Mesenteric fat pad (tissue), 1 donor: ENCODE measurements at regions not wholly inside any gene's neighbourhood (a gene's known extent, or its start where the extent isn't known, plus 50 kb on each side); places are given as distances from the start of the nearest gene placed in this dataset.
"Not testable (repeated sequence)": the region's sequence is repeated elsewhere in the genome, so short reads cannot be mapped to it uniquely, and the experiment has no call there.

ENCODE experiments used
- DNase-seq: peaks from one replicate; pipeline ENCODE4 v3.0.0-alpha.2; 2020; ENCODE audit warnings: low spot score
- donor health status: DM: yes; HTN: yes; CAD: no.

DNA sequence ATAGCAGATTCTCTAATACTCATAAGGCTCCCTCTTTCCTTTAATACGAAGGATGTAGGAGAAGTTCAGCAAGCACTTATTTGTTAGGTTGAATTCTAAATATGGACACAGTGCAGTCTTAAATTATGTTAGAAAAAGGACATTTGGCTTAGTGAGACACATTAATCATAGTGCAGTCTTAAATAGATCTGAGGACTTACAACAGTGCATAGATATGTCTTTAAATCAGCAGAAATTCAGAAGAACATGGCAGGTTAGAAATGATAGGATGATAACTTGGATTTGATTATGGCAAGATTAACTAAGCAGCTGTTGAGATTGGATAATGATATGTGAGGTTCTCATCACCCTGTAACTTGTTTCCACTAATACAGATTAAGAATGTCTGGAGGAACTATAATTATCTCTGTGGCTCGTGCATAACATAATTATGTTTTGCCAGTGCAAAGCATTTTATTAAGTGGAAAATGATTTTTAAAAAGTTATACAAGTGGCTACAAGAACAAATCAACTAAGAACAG, 485.9 kb downstream of the USP25 start:
- no peak for DNase-seq

DNA sequence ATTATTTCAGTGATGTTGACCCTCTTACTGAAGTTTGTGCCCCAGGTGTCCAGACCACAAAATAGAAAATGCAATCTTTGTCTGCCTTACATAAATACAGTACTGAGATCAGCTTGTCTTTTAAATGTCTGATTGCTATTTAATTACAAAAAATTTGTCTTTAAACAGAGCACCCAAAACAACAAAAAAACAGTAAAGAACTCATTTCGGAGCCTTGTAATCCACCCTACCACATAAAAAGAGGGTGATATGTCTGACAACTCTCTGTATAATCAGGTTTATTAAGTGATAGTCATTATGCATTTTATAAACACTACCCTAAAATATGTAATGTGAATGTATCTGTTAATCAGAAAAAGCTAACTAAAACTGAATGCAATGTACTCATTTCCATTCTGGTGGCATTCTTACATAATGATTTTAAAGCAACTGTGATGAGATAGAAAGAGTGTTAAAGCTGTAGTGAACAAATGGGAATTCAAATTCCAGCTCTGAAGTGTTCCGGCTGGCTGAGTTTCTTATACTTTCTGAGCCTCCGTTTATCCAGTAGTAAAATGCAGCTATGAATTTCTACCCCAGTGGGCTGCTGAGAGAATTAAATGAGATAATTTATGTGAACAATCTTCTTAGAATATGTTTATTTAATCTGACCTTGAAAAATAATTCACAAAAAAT, 486.6 kb downstream of the USP25 start:
- DNase-seq = no peak

DNA sequence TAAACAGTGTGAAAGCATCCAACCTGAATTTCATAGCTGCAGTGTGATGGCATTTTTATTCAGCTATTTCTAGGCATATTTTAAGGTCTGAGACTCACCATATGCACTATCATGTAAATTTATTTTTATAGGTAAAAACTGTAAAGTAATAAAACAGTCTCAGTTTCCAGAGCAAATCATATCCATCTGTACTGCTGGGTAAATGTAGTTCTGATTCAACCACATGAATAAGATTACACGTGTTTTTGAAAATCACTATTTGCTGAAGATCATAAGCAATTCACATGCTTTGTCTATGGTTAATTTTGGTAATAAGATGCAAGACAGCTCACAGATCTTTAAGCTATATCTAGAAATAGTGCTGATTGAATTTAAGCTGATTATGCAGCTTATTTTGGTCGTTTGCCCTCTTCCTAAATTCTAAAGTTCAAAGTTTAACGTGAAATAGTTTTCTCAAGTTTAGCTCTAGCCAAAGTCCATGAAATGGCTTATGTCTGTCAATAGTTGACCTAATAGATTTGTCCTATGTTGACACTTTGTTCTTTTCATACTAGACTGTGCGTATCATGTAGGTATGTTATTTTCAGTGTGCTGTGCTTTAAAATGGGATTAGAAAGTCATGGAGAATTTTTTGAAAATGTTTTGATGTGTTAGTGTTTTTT, 489.0 kb downstream of the USP25 start:
- no peak for DNase-seq

DNA sequence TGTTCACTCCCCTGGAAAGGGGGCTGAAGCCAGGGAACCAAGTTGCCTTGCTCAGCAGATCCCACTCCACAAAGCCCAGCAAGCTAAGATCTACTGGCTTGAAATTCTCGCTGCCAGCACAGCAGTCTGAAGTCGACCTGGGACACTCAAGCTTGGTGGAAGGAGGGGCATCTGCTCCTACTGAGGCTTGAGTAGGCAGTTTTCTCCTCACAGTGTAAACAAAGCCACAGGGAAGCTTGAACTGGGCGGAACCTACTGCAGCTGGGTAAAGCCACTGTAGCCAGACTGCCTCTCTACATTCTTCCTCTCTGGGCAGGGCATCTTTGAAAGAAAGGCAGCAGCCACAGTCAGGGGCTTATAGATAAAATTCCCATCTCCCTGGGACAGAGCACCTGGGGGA, 495.0 kb downstream of the USP25 start:
- DNase-seq = not testable (repeated sequence)

DNA sequence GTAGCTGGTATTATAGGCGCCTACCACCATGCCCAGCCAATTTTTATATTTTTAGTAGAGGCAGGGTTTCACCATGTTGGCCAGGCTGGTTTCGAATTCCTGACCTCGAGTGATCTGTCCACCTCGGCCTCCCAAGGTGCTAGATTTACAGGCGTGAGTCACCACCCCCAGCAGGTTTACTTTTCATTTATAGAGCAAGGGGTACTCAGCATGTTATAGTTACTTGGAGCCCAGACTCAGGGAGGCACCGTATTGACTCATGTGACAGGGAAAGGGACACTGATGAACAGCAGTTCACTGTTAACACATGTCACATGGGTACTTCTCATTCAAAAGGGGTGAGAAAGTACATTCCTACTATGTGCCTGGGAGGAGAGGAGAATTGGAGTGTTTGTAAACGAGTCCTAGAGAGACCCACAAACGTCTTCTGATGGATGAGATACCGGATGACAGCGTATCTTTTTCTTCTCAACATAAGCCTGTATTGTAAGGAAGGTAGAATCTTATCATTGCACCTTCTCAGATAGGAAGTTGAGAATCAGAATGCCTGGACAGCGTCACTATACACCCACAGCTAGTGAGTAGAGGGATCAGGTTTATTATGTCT, 510.0 kb downstream of the USP25 start:
- DNase-seq = no peak

DNA sequence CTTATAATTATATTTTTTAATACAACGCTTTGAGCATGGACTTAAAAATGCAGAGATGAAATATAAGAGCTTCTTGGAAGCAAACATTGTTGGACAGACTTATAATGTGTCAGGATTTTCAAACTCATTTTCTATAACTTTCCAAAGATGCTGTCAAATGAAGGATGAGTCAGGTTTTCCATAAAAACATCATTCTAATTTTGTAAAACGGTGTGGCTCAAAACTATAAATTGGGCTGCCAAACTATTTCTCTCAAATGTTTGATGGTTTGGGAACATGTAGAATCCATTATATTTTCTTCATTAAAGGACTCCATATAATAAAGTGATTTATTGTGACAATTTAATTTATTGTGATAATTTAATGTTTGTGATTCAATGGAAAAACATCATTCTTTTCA, 511.2 kb downstream of the USP25 start:
- no peak for DNase-seq

DNA sequence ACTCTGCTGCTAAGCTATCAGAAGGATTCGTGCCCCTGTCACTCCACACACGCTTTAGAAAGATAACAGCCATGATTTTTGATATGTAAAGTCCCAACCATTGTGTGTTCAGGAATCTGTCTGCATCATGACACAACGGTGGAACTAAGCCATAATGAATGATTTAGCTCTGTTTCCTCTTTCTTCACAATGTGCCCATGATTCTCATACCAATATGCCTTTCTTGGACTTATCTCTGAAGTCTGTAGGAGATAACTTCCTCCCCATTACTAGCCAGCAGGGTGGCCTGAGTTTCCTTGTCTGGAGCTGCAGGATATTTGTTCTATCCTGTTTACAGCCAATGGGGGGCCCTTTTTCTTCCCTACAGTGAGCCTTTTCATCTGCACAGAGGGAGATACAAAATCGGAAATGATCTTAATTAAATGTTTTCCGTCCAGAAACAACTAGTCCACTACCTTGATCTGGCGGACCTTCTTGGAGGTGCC, 511.7 kb downstream of the USP25 start:
- DNase-seq = no peak

DNA sequence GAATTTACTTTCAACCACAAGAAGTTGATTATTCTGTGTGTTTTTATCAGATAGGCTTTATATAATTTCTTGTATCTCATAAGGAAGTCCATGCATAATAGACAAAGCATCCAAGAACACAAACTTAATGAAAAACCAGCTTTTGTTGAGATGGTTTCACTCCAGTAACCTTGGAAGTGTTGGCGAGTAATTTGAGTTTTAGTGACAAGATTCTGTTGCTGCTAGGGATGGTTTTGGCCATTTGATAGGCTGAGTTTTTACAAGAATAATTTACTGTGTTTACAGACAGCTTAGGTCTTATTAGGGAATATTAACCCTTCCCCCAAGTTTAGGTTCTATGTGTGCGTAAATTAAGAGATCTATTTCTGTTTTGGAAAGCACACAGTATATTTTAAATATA, 513.6 kb downstream of the USP25 start:
- DNase-seq = no peak

DNA sequence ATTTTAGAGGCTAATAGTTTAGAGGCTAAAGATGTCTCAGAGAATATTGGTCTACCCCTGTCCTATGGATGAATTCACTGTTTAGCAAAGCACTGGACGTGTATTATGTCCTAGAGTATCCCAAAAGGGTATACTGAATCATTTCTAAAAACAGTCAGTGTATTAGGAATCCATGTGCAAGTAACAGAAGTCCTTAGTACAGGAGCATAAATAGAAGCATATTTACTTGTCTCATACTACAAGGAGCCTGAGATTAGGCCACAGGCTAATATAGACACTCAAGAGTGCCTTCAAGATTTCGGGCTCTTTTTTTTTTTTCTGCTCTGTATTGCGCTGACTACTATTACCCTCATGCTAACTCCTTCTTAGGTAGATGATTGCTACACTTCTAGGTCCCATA, 518.9 kb downstream of the USP25 start:
- DNase-seq = no peak

DNA sequence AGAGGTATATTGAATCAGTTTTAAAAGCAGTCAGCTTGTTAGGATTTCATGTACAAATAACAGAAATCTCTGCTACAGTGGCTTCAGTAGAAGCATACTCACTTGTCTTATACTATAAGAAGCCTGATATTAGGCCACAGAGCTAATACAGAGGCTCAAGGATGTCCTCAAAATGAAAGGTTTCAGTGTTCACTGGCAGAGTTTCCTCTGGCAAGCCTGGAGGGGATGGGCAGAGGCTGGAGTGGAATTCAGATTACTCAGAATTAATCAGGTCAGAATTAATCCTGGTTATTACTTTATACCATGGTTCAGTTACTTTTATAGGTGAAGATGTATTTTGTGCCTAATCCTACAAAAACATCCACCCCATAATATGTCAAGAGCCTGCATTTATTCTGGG, 520.5 kb downstream of the USP25 start:
- DNase-seq = no peak

DNA sequence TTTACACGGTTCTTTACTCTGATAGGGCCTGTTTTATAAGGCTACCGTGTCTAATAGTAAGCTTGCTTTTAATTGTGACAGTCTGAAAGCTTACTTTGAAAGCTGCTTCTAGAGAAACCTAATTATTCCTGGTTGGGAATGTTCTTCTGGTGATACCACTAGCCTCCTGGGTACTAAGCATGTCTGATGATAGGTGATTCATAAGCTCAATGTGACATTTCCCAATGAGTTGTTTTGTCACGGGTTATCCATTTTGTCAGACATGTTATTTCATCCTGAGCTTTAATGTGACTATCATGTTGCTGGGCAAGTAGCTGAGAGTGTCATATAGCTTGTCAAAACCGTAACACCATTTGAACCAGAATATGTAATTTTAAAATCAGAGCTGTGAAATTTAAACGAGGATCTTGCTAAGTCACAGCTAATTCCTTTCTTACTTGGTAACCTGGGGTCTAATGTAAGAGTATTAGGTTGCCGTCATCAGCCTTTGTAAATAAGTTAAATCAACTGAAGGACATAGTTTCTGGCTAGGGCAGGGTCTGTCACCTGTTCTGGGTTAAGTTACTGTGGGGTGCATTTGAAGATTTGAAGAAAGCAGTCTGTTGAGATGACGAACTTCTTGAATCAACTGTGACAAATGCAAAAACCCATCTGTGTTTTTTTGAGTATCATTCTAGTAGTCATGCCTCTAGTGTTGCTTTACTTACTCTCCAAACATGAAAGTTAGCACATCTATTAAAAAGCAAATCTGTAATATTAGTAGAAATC, 529.2 kb downstream of the USP25 start:
- no peak for DNase-seq

DNA sequence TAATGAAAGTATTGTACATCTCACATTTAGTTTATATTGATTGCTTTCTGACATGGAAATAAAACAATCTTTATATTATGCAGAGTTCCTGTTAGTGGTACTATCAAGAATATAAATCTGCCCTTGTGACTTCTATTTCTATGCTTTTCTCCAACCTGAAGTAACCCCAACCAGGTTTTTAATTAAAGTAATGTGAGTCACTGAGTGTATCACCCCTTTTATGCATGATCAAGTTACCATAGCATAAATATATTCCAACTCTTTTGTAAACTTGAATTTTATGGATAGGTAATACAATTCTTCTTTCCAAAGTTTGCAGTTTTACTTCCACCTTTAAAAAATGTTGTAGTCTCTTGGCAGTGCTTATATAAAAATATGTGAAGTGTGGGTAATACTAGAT, 532.3 kb downstream of the USP25 start:
- DNase-seq = no peak

DNA sequence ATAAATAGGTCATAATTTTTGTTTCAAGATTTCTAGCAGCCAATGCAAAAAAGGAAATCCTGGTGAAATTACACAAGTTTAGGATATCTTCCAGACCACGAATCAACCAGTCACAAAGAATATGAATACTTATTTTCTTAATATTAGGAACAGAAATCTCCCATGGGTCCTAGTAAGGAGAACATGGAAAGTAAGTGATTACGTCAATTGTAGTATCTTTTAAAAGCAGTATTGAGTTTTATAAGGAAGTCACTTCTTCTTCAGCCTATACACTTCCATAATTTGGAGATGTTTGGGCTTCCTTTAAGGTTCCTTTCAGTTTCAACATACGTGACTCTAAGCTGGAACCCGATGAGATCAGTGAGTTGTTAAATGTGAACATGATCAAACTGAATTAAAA, 534.5 kb downstream of the USP25 start:
- no peak for DNase-seq

DNA sequence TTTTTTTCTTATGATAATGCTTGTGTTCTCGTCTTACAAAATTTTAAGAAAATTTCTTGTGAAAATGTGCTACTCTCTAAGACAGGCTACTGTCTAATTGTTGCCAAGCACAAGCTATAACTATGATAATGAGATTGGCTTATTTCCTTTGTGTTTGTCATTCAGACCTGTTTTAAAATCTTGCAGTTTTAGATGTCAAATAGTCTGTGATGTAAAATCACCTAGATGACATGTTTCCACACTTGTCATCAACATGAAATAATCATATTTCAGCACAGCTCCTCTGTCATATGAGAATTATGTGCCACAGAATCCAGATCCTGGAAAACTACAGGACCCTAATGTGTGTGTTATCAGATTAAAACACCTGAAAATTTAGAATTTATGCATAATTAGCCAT, 539.7 kb downstream of the USP25 start:
- no peak for DNase-seq

DNA sequence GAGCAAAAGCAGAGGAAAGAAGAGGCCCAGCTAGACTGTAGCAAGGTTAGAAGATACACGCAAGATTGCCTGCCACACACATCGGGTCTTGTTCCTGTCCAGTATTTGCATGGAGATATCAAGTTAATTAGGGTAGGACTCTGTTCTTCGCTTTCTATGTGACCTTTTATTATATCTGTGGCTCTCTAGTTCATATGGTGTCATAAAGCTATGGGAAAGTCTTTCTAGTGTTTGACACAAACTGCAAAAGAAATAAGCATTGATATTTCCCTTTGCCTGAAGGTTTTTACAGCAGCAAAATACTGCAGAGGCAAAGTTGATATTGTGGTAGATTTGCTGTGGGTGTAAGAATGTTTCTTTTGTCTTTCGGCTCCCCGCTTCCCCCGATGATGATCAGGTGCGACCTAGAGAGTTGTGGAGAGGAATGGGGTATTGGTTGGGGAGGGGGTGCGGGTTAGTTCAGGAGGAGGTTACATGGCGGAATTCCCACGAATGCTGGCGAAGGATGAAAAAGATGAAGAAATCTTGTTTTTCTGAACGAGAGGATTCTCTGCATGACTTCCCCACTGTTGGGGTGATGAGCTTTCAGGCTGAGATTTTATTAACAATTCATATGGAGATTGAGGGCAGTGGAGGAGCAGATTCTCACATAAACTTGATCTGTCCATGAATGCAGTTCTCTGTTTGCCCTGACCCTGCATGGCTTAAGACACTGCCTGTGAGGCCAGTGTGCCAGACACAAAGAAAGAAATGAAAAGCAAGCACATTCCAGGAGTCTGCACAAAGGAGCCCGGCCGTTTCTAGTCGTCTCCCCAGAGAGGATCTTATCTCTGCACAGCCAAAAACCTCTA, 550.2 kb downstream of the USP25 start:
- DNase-seq = no peak

DNA sequence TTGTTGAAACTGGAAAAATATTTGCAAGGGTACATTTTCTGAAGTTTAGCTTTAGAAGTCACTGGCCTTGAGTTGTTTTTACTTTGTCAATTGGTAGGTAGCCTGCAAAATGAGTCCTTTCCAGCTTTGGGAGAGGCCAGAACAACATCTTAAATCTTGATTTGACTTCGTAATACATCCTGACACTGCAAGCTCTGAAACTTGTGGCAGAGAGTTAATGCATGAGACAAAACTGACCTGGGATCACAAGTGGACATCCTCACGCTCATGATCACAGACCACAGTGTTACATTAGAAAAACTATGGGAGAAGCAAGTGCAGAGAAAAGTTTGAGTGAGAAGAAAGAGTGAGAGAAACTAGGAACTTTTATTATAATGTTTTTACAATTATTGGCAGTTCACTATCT, 550.9 kb downstream of the USP25 start:
- no peak for DNase-seq

DNA sequence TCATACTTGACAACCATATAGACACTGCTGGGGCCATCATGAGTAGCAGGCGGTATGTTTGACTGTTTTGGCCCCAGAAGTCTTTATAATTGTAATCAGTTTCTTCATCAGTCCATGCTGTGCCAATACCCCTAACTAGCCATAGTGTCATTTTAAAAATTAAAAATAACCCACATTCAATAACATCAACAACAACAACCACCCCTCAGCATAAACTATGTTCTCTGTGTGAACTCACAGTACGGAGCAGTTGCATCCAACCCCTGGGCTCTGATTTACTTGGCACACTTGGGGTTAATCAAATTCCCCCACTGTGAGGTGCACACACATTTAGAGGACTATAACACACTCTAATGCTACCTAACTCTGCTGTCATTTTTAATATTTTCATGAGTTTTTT, 553.7 kb downstream of the USP25 start:
- DNase-seq = no peak

DNA sequence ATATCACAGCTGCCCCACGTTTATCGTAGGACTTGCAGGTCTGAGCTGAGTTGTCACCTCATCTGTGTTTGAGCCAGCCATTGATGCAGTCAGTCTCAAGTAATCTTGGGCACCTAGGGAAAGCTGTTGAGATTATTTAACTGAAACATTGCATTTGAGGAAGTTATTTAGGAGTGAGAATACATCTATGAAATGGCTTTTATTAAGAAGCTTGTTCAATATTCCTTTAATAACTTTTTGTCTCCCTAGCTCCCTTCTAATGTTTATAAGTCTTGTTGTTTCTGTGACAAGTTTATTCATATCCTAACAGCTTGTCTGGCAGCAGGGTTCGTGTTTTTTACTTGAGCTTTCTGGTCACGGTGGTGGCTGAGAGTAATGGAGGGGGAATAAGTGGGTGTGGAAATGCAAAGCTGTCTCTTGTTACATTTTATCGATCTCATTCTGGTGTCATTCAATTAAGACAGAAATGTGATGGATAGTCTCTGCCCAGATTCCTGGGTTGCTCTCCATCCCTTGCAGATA, 555.9 kb downstream of the USP25 start:
- DNase-seq = no peak

DNA sequence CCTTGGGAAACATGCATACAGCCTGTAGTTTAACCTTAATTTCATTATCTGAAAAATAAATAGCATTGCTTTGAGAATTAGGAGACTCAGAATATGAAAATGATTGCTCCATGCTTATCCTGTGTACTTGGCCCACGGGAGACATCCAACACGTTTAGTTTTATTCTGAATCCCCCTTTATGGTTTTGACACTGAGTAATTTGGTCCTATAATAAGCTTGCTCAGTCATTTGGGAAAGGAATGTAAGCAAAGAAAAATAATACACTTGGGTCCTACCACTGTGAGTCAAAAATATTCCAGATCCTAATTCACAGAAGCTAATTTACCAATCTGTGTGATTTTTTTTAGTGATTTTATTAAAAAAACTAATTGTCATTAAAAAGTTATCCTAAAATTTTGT, 557.3 kb downstream of the USP25 start:
- no peak for DNase-seq

DNA sequence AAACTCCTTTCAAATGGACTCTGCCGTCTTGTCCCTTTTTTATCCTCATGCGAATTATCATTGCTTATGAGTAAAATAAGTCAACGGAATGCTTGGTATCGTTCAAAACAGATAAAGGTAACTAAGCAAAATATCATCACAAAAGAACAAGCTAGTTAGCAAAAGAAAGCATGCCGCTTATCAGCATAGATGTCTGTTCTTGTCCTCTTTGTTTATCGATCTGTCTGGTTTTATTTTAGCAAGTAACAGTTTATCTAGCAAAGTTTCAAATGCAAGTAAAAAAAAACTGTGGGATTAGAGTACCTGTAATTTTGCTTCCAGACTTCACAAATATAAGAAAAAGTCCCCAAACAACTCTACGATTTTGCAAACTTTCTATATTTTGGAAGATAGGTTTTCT, 561.5 kb downstream of the USP25 start:
- DNase-seq = no peak

DNA sequence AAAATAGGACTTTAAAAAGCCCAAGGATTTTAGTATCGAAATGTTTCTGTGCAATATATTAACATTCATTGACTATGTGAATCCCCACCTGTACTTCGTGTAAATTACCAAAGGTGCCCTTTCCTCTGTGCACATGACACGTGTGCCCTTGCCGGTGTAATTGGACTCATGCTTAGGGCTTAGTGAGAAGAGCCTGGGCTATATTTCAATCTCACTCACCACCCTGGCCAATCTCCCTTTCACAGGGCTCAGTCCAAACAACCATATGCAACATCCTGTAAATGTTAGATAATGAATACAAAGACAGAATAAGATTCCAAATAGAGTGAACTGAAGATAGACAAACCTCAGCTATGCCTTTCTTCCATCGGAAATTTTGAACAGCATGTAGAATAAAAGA, 564.3 kb downstream of the USP25 start:
- DNase-seq = no peak
